Tibial nerve (tissue), 4 donors: ENCODE measurements at regions not wholly inside any gene's neighbourhood (a gene's known extent, or its start where the extent isn't known, plus 50 kb on each side); places are given as distances from the start of the nearest gene placed in this dataset.

Experiments
- DNase-seq, 2 donors: peaks; one replicate each; pipeline ENCODE4 v3.0.0-alpha.2; 2019; ENCODE audit warnings: low spot score in 2 of 2
- H3K27ac ChIP-seq, 4 donors: fragments of 200-600 bp; sonication (generic) in 3 of 4; one replicate each; pipeline ENCODE4 v1.5.1; 2017 to 2019; ENCODE audit warnings: mild to moderate bottlenecking in 1 of 4
- H3K27me3 ChIP-seq, 2 donors: fragments of 200-600 bp; sonication (generic) in 1 of 2; one replicate each; pipeline versions ENCODE4 v1.5.1 to v1.6.0; 2017 to 2019
- H3K36me3 ChIP-seq, 3 donors: fragments of 200-600 bp; sonication (generic); one replicate each; pipeline ENCODE4 v1.5.1; 2018 to 2019
- H3K4me1 ChIP-seq, 4 donors: fragments of 200-600 bp; sonication (generic) in 3 of 4; one replicate each; pipeline ENCODE4 v1.5.1; 2017 to 2019
- H3K4me3 ChIP-seq, 4 donors: fragments of 200-600 bp; sonication (generic) in 3 of 4; one replicate each; pipeline ENCODE4 v1.5.1; 2017 to 2019; ENCODE audit warnings: mild to moderate bottlenecking in 1 of 4, moderate library complexity in 1 of 4
- H3K9me3 ChIP-seq, 4 donors: fragments of 200-600 bp; sonication (generic) in 3 of 4; one replicate each; pipeline ENCODE4 v1.5.1; 2017 to 2019
- CTCF ChIP-seq, 5 experiments: fragments of 200-600 bp in 3 of 5; fragments of 450-650 bp in 2 of 5; sonication (generic) in 3 of 5; IDR thresholded peaks; one replicate each; pipeline ENCODE4 v1.5.1; 2016 to 2019; ENCODE audit warnings: antibody characterized with exemption in 5 of 5, mild to moderate bottlenecking in 3 of 5, moderate library complexity in 2 of 5
- EP300 ChIP-seq, 2 donors: sonication (generic); formaldehyde crosslinking; IDR thresholded peaks; one replicate each; pipeline ENCODE4 v1.6.1; 2017; ENCODE audit warnings: antibody characterized with exemption in 2 of 2, mild to moderate bottlenecking in 1 of 2
- POLR2A ChIP-seq, 2 donors: fragments of 450-650 bp; IDR thresholded peaks; one replicate each; pipeline ENCODE4 v1.6.1; 2017; ENCODE audit warnings: antibody characterized with exemption in 2 of 2, mild to moderate bottlenecking in 2 of 2, moderate library complexity in 2 of 2
- WGBS, 2 donors: methylation state at CpG; one replicate each; pipeline ENCODE4 v1.1.5; 2018; 5-methylcytosine and 5-hydroxymethylcytosine counted together

GRCh38 chr12:126430921-126431320 is 1365.7 kb downstream of the AACS start:
- no peak overlapping the region for H3K4me3 ChIP-seq
- no peaks in the 10 kb centered on the region for H3K4me1 ChIP-seq
- WGBS, 2 donors: 64 to 66% methylated on average over 2 of the region's 2 CpGs
- TF ChIP-seq POLR2A (IDR thresholded peaks at IDR 0.05): no peak
- H3K27me3 ChIP-seq: no peaks in the 10 kb centered on the region
- no peak for DNase-seq
- H3K27ac ChIP-seq: no peak overlapping the region
- H3K36me3 ChIP-seq: no peaks in the 10 kb centered on the region
- H3K9me3 ChIP-seq: no peaks in the 10 kb centered on the region

- Histone ChIP-seq H3K27ac (no peak overlapping the region), H3K36me3 (no peaks in the 10 kb centered on the region), H3K4me3 (no peak overlapping the region), H3K27me3 (no peaks in the 10 kb centered on the region), H3K4me1 (no peaks in the 10 kb centered on the region), H3K9me3 (no peaks in the 10 kb centered on the region)
- 57 to 65% methylated on average over 6 of the region's 6 CpGs for WGBS, 2 donors
- DNase-seq: no peak
- TF ChIP-seq EP300 (IDR thresholded peaks at IDR 0.05) (no peak), CTCF (IDR thresholded peaks at IDR 0.05) (no peak), POLR2A (IDR thresholded peaks at IDR 0.05) (no peak)
These were observed 1366.5 kb downstream of the AACS start for GRCh38 chr12:126431767-126432166.

GRCh38 chr12:126432780-126433179 is 1367.5 kb downstream of the AACS start:
- no peak for TF ChIP-seq POLR2A (IDR thresholded peaks at IDR 0.05)
- no peak for TF ChIP-seq EP300 (IDR thresholded peaks at IDR 0.05)
- TF ChIP-seq CTCF (IDR thresholded peaks at IDR 0.05): no peak

GRCh38 chr12:126434412-126434985 is 1369.3 kb downstream of the AACS start:
- Histone ChIP-seq H3K4me1 (no peaks in the 10 kb centered on the region), H3K27me3 (no peaks in the 10 kb centered on the region), H3K4me3 (no peak overlapping the region), H3K36me3 (no peaks in the 10 kb centered on the region), H3K27ac (no peak overlapping the region), H3K9me3 (no peaks in the 10 kb centered on the region)
- 90 to 91% methylated on average over 5 of the region's 5 CpGs for WGBS, 2 donors
- TF ChIP-seq CTCF (IDR thresholded peaks at IDR 0.05) (no peak), POLR2A (IDR thresholded peaks at IDR 0.05) (no peak), EP300 (IDR thresholded peaks at IDR 0.05) (no peak)
- DNase-seq: no peak

More at GRCh38 chr12:126432780-126433179, 1367.5 kb downstream of the AACS start:
- H3K4me3 ChIP-seq: no peak overlapping the region
- DNase-seq: no peak
- 38 to 46% methylated on average over 1 of the region's 1 CpG for WGBS, 2 donors
- no peaks in the 10 kb centered on the region for H3K9me3 ChIP-seq
- no peaks in the 10 kb centered on the region for H3K36me3 ChIP-seq
- no peak overlapping the region for H3K27ac ChIP-seq
- H3K27me3 ChIP-seq: no peaks in the 10 kb centered on the region
- no peaks in the 10 kb centered on the region for H3K4me1 ChIP-seq

GRCh38 chr12:126436041-126436440 is 1370.8 kb downstream of the AACS start:
- Histone ChIP-seq H3K4me1 (no peaks in the 10 kb centered on the region), H3K27me3 (no peaks in the 10 kb centered on the region), H3K27ac (no peak overlapping the region), H3K4me3 (no peak overlapping the region), H3K9me3 (no peaks in the 10 kb centered on the region), H3K36me3 (no peaks in the 10 kb centered on the region)
- WGBS, 2 donors: 91 to 94% methylated on average over 3 of the region's 3 CpGs
- TF ChIP-seq CTCF (IDR thresholded peaks at IDR 0.05) (no peak), POLR2A (IDR thresholded peaks at IDR 0.05) (no peak), EP300 (IDR thresholded peaks at IDR 0.05) (no peak)
- no peak for DNase-seq

GRCh38 chr12:126437934-126438333 is 1372.7 kb downstream of the AACS start:
- Histone ChIP-seq H3K27ac (no peak overlapping the region), H3K4me3 (no peak overlapping the region), H3K27me3 (no peaks in the 10 kb centered on the region), H3K36me3 (no peaks in the 10 kb centered on the region), H3K9me3 (no peaks in the 10 kb centered on the region), H3K4me1 (no peaks in the 10 kb centered on the region)
- no peak for DNase-seq
- 89 to 100% methylated on average over 1 of the region's 1 CpG for whole genome bisulfite sequencing, 2 donors
- TF ChIP-seq CTCF (IDR thresholded peaks at IDR 0.05) (no peak), POLR2A (IDR thresholded peaks at IDR 0.05) (no peak), EP300 (IDR thresholded peaks at IDR 0.05) (no peak)
